Fibroblast of lung (primary cell): ENCODE measurements at regions not wholly inside any gene's neighbourhood (a gene's known extent, or its start where the extent isn't known, plus 50 kb on each side); places are given as distances from the start of the nearest gene placed in this dataset.

Experiments used
- DNase-seq, 2 donors: peaks; one replicate each; pipeline versions ENCODE4 v3.0.0 to v3.0.0-alpha.2; 2010; ENCODE audit warnings: low read depth in 2 of 2
- H2AFZ ChIP-seq: 2 replicates; pipeline ENCODE4 v1.5.1; 2012; ENCODE audit warnings: low read length, control low read depth, inconsistent platforms
- H3K27ac ChIP-seq: 2 replicates; pipeline ENCODE4 v1.5.1; 2011; ENCODE audit warnings: low read length, control low read depth; ENCODE audit not compliant: insufficient read depth
- H3K27me3 ChIP-seq: 2 replicates; pipeline ENCODE4 v1.5.1; 2011; ENCODE audit warnings: mild to moderate bottlenecking, low read length; ENCODE audit not compliant: control insufficient read depth, insufficient read depth
- H3K36me3 ChIP-seq: 2 replicates; pipeline ENCODE4 v1.5.1; 2011; ENCODE audit warnings: low read length; ENCODE audit not compliant: control insufficient read depth, insufficient read depth
- H3K4me1 ChIP-seq: 2 replicates; pipeline ENCODE4 v1.5.1; 2011; ENCODE audit warnings: low read length; ENCODE audit not compliant: control insufficient read depth, insufficient read depth; ENCODE audit errors: extremely low read depth
- H3K4me2 ChIP-seq: 2 replicates; pipeline ENCODE4 v1.5.1; 2011; ENCODE audit warnings: low read length, control low read depth; ENCODE audit not compliant: insufficient read depth; ENCODE audit errors: extremely low read depth
- H3K4me3 ChIP-seq, 4 experiments: fragments of 200-600 bp in 1 of 4; sonication (generic) in 1 of 4; replicated peaks in 1 of 4; 2 replicates each; pipeline ENCODE4 v1.5.1; 2011 to 2016; ENCODE audit warnings: low read length in 4 of 4, low read depth in 3 of 4, mild to moderate bottlenecking in 3 of 4, control low read depth in 2 of 4, inconsistent platforms in 1 of 4, mixed read lengths in 1 of 4; ENCODE audit not compliant: insufficient read depth in 1 of 4; ENCODE audit errors: control extremely low read depth in 1 of 4
- H3K79me2 ChIP-seq: 2 replicates; pipeline ENCODE4 v1.5.1; 2012; ENCODE audit warnings: mild to moderate bottlenecking, low read length, inconsistent platforms; ENCODE audit not compliant: control insufficient read depth, insufficient read depth
- H3K9ac ChIP-seq: 2 replicates; pipeline ENCODE4 v1.5.1; 2011; ENCODE audit warnings: mild to moderate bottlenecking, low read length, control low read depth; ENCODE audit not compliant: insufficient read depth
- H3K9me3 ChIP-seq: 2 replicates; pipeline ENCODE4 v1.5.1; 2012; ENCODE audit warnings: low read depth, low read length; ENCODE audit not compliant: control insufficient read depth, insufficient read depth
- H4K20me1 ChIP-seq: 2 replicates; pipeline ENCODE4 v1.5.1; 2011; ENCODE audit warnings: low read length; ENCODE audit not compliant: control insufficient read depth, insufficient read depth; ENCODE audit errors: extremely low read depth
- EZH2 ChIP-seq: IDR thresholded peaks from 2 replicates; pipeline ENCODE4 v1.5.1; 2012; ENCODE audit warnings: low read length, control low read depth, mild to moderate bottlenecking; ENCODE audit errors: missing control alignments
- TF ChIP-seq, protein P1 (sequence below), 2 donors: IDR thresholded peaks in 1 of 2; conservative IDR thresholded peaks in 1 of 2; 1 replicate in 1 of 2; 2 replicates in 1 of 2; pipeline ENCODE4 v1.5.1; 2011 to 2012; ENCODE audit warnings: low read length in 2 of 2, control low read depth in 1 of 2, inconsistent platforms in 1 of 2, low read depth in 1 of 2, mild to moderate bottlenecking in 1 of 2

DNA sequence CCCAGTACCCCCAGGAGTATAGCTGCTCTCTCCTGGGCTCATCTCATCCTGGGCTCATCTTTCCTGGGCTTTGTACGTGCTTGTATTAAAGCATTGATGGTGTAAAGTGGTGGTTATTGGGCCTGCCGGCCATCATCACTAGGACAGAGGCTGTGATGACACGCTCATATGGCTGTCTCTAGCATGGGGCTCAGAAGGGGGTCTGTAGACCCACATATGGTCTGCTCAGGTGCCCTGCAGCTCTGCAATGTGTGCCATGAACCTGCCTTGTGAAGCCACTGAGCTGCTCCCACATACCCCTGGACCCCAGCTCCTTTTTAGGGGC lies 143.4 kb downstream of the CDC5L start:
- H3K36me3 ChIP-seq = no peaks in the 10 kb centered on the region
- H3K79me2 ChIP-seq = no peaks in the 10 kb centered on the region
- no peak overlapping the region for H3K4me2 ChIP-seq
- H2AFZ ChIP-seq = no peak overlapping the region
- peaks cover 15% of the 10 kb centered on the region for H3K27me3 ChIP-seq
- H3K9ac ChIP-seq = no peak overlapping the region
- no peak overlapping the region for H3K27ac ChIP-seq
- H3K9me3 ChIP-seq = no peaks in the 10 kb centered on the region
- no peak for TF ChIP-seq EZH2
- TF ChIP-seq, protein P1, sequence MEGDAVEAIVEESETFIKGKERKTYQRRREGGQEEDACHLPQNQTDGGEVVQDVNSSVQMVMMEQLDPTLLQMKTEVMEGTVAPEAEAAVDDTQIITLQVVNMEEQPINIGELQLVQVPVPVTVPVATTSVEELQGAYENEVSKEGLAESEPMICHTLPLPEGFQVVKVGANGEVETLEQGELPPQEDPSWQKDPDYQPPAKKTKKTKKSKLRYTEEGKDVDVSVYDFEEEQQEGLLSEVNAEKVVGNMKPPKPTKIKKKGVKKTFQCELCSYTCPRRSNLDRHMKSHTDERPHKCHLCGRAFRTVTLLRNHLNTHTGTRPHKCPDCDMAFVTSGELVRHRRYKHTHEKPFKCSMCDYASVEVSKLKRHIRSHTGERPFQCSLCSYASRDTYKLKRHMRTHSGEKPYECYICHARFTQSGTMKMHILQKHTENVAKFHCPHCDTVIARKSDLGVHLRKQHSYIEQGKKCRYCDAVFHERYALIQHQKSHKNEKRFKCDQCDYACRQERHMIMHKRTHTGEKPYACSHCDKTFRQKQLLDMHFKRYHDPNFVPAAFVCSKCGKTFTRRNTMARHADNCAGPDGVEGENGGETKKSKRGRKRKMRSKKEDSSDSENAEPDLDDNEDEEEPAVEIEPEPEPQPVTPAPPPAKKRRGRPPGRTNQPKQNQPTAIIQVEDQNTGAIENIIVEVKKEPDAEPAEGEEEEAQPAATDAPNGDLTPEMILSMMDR (conservative IDR thresholded peaks at IDR 0.05 in 1 of 2, IDR thresholded peaks at IDR 0.05 in 1 of 2; ENCODE audit: low read depth in 1 of 2, low read length in 2 of 2) = no peak
- DNase-seq = no peak
- H3K4me3 ChIP-seq = no peak overlapping the region
- H3K4me1 ChIP-seq = no peaks in the 10 kb centered on the region
- H4K20me1 ChIP-seq = no peaks in the 10 kb centered on the region

DNA sequence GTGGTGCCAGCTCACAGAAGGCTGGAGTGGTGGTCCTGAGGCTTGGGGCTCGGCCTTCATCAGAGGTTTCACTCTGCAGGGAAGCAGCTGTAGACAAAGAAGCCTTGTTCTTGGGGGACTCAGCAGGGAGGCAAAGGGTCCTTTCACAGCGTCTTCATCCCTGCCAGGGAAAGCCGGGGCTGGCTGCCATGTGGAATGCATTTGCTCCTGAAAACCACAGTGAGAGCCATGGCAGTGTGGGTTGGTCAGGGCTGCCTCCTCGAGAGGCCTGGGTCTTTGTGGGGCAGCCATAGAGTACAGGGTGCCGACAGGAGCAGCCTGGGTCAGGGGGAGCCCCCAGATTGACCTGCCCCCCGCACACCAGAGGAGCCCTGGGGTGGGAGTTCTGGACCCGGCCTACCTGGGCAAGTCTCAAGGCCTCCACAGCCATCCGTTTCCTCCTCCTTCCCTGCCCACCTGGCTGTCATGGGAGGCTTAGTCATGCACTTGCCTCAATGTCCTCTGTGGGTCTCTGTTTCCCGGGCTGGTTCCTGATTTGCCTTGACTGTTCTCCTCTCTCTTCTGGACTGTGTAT lies 144.0 kb downstream of the CDC5L start:
- H3K27ac ChIP-seq = no peak overlapping the region
- no peaks in the 10 kb centered on the region for H3K9me3 ChIP-seq
- H4K20me1 ChIP-seq = no peaks in the 10 kb centered on the region
- no peaks in the 10 kb centered on the region for H3K4me1 ChIP-seq
- DNase-seq = no peak
- no peaks in the 10 kb centered on the region for H3K36me3 ChIP-seq
- no peak for TF ChIP-seq EZH2
- TF ChIP-seq, protein P1 (conservative IDR thresholded peaks at IDR 0.05 in 1 of 2, IDR thresholded peaks at IDR 0.05 in 1 of 2; ENCODE audit: low read depth in 1 of 2, low read length in 2 of 2) = no peak
- H3K4me2 ChIP-seq = no peak overlapping the region
- H3K27me3 ChIP-seq = peaks cover 15% of the 10 kb centered on the region
- H3K4me3 ChIP-seq = no peak overlapping the region
- H3K79me2 ChIP-seq = no peaks in the 10 kb centered on the region
- no peak overlapping the region for H3K9ac ChIP-seq
- H2AFZ ChIP-seq = no peak overlapping the region

DNA sequence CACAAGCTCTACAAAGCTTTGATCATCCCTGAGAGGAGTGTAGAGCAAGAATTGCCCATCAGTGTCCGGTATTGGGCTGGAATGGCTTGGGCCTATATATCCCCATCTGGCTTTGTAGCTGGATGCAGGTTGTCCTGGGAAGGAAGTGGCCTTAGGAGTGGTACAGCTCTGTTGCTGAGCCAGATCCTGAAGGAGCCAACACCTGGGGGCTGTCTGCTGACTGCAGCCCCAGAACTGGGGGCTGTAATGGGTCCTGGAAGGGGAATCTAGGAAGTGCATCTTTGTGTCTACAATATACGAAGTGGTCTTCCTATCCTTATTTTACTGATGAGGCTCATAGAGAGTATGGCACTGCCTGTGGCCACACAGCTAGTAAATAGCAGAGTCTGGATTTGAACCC lies 145.9 kb downstream of the CDC5L start:
- no peak overlapping the region for H3K4me3 ChIP-seq
- no peaks in the 10 kb centered on the region for H3K9me3 ChIP-seq
- TF ChIP-seq EZH2 = no peak
- TF ChIP-seq, protein P1 (conservative IDR thresholded peaks at IDR 0.05 in 1 of 2, IDR thresholded peaks at IDR 0.05 in 1 of 2; ENCODE audit: low read depth in 1 of 2, low read length in 2 of 2) = no peak
- no peaks in the 10 kb centered on the region for H3K36me3 ChIP-seq
- H3K4me1 ChIP-seq = no peaks in the 10 kb centered on the region
- no peaks in the 10 kb centered on the region for H3K79me2 ChIP-seq
- no peak overlapping the region for H3K9ac ChIP-seq
- no peak overlapping the region for H3K4me2 ChIP-seq
- H2AFZ ChIP-seq = no peak overlapping the region
- no peak for DNase-seq
- H4K20me1 ChIP-seq = no peaks in the 10 kb centered on the region
- no peak overlapping the region for H3K27ac ChIP-seq
- H3K27me3 ChIP-seq = peaks cover 15% of the 10 kb centered on the region
